Activated T-cell treated with anti-CD3 and anti-CD28 coated beads, Interleukin-2, amount 50 U/mL, for 48 hours (primary cell): ENCODE measurements at regions not wholly inside any gene's neighbourhood (a gene's known extent, or its start where the extent isn't known, plus 50 kb on each side); places are given as distances from the start of the nearest gene placed in this dataset.

Experiments used
- DNase-seq, 2 experiments: peaks; one replicate each; pipeline ENCODE4 v3.0.0-alpha.2; 2020

DNA sequence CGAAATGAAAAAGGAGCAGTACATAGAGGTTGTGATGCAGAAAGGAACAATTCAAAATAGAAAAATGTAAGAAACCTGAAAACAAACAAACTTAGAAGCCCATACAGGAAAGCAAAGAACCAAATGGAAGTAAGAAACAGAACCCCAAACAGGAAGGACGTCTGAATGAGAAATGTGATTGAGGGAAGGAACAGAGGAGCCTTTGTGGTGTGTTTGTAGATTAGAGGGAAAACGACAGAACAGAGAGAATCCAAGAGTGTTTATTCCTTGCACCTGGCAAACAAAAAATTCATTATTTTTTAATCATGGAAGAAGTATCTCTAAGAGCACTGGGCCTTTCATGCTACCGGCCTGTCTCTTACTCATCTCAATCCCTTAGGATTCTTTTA is 67.8 kb upstream of the ZSWIM6 start:
- no peak for DNase-seq

DNA sequence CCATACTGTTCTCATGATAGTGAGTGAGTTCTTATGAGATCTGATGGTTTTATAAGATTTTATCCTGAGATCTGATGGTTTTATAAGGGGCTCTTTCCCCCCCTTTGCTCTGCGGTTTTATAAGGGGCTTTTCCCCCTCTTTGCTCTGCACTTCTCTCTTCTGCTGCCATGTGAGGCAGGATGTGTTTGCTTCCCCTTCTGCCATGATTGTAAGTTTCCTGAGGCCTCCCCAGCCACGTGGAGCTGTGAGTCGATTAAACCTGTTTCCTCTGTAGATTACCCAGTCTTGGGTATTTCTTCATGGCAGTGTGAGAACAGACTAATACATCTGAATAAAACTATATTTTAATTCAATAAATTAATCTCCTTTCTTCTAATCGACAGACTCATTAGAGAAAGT is 64.9 kb upstream of the ZSWIM6 start:
- no peak for DNase-seq

DNA sequence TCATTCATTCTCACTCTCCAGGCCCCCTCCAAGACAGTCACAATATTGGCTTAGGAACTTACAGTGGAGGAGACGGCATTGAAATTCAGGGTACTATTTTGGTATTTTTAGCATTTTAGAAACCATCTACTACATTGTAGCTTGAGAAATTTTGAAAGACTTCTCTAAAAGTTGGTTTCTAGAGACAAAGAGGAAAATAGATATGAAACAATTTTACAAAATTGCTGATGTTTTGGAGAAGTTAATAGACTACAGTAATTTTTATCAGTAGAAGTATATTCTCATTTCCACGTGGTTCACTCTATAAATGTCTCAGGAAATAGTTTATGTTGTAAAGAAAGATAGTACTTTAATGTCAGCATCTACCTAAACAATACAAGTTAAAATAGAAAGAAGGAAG is 63.2 kb upstream of the ZSWIM6 start:
- no peak for DNase-seq

DNA sequence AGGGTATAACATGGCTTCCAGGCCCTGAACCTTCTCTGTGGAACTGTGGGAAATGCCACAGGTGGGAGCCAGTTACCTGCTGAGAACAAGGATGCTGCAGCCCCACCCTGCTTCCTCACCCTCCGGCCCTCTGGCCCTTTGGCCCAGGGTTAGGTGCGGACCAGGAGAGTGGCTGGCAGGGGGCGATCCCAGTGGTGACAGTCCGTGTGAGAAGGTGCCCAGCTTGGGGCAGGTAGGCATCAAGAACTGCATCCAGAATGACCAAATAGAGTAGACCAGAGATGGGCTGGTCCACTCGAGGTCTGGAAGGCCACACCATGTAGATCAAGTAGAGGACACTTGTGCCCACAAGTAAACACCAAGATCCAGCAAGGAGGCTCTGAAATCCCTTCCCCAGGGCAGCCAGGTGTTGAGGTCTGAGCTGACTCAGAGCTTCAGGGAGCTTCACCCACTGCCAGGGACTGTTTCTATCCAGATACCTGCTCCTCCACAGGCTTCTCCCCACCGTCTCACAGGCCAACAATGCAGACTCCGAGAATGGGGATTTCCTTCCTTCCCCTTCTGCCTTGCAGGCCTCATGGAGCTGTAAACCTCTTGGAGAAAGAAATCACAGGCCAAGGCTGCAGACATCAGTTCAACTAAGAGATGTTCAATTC is 61.4 kb upstream of the ZSWIM6 start:
- no peak for DNase-seq

DNA sequence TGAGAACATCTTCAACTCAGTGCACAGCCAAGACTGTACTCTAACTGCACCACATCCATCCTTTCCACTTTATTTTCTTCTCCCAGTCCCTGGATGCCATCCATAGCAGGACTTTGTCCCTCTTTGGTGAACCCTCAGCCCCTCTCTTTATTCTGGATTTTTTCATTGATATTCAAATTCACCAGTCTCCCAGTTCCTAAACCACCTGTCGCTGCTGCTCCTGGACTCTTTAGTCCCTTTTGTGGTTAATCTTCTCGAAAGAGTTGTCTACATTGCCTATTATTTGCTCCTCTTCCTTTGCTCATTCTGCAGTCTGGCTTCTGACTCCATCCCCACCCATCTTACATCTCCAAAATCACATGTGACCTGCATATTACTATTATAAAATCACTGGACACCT is 59.4 kb upstream of the ZSWIM6 start:
- DNase-seq = no peak

DNA sequence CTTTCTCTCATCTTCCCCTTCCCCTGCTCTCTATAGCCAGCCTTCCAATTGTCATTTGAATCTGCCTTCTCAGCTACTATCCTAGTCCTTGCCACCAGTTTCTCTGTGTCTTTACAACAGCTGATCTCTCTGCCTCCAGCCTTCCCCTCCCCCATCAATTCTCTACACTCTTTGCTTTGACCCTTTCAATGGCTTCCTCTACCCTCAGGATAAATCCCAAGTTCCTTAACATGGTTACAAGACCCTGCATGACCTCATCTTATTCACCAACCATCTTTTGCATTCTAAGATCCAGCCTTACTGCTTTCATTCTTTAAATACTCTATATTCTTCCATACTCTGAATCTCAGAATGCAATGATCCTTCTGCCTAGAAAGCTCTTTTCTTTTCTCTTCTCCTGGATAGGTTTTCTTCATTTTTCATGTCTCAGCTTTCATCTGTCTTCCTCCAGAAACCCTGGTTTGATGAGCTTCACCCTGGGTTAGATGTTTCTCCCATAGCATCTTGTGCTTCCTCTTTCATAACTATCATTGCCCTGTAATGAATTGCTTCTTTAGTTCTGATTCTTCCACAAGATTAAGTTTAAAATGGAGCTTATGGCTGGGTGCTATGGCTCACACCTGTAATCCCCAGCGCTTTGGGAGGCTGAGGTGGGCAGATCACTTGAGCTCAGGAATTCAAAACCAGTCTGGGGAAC is 58.6 kb upstream of the ZSWIM6 start:
- DNase-seq = no peak

DNA sequence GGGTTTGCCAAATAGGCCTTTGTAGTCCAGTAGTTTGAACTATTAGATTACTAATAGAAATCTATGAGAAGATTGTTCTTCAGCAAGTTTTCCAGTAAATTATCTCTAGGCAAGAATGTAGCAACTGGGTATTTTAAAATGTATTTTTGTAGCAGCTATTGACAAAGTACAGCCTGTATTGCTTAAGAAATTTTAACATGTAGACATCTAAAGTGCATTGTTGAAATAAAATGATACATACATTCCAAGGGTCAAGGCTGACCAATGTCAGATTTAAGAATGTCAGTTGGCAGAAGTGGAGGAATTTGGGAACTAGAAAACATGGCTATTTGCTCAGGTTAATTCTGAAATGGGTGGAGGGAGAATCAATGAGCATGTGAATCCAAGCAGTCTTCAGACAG is 57.5 kb upstream of the ZSWIM6 start:
- DNase-seq = no peak

DNA sequence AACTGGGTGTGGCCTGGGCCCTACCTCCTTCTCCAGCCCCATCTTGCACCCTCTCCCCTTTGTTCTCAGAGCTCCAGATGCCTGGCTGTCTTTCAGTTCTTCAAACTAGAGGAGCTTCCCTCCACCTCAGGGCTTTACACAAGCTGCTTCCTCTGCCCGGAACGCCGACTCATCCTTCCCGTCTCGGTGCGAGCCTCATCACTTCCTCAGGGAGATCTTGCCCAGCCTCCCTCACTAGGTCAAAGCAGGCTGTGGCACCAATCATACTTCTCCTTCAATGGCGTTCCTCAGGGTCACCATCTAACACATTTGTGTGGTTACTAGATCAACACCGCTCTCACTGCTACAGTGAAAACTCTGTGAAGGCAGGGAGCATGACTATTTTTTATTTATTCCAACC is 56.2 kb upstream of the ZSWIM6 start:
- DNase-seq = peak; percentile 47 to 60

DNA sequence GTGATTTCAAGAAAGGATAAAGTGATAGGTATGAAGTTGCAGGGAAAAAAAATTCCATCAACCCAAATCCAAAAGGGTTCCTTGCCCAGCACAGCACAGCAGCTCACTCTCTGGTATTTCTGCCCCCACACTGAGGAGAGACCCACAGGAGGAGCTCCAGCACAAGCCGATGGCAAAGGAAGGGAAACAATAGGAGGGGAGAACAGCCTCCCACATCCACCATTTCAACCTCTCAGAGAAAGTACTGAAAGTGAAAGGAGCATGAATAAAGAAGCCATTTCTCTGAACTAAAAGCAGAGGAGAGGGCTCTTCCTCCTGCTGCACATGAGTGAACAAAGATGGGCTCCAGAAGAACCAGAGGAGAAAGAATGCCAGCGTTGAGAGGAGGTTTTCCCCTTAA is 54.9 kb upstream of the ZSWIM6 start:
- peak in 1 of 2 experiments; percentile 27 for DNase-seq

DNA sequence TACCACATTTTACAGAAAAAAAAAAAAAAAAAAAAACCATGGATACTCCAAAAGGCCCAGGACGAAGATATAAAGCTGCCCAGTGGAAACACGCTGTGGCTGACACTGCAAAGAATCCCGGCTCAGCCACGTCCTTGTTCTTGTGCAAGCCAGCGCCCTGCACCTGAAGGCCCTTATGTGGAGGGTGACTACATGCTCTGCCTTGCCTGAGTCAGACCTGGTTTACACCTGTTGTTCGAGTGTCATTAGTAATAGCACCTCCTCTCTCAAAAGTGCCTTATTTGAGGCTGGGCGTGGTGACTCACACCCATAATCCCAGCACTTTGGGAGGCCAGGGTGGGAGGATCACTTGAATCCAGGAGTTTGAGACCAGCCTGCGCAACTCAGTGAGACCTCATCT is 54.3 kb upstream of the ZSWIM6 start:
- no peak for DNase-seq

DNA sequence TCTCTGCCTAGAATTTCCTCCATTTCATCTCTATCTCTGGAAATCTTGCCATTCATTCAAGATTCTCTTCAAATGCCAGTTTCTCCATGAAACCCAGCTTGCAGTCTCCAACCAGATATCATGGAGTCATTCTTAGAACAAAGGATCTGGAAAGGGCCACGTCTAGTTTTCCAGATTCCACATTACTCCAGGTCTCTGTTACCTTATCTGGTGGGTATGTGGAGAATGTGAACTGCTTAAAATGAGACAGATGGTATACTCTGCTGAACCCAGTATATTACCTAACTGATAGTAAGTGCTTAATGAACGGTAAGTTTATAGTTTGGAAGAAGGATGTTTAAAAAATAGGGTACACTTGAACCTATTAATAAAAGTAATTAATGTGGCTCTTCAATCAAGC is 52.3 kb upstream of the ZSWIM6 start:
- no peak for DNase-seq

DNA sequence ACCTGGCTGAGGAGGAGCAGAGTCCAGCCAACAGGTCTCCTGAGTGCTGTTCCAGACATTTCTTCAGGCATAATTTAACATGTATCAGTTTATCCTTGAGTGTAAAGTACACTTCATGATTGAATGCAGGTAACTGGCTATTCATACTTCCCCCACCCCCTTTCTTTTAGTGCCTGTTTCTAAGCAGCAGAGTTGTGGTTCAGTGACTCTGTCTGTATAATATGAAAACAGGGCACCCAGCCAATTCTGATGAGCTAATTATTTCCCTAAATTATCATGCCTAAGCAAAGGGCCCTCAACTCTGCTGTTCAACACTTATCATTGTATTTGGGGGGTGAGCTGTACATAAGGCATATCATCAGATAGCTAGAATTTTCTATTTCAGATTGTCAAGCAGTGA is 51.9 kb upstream of the ZSWIM6 start:
- no peak for DNase-seq

DNA sequence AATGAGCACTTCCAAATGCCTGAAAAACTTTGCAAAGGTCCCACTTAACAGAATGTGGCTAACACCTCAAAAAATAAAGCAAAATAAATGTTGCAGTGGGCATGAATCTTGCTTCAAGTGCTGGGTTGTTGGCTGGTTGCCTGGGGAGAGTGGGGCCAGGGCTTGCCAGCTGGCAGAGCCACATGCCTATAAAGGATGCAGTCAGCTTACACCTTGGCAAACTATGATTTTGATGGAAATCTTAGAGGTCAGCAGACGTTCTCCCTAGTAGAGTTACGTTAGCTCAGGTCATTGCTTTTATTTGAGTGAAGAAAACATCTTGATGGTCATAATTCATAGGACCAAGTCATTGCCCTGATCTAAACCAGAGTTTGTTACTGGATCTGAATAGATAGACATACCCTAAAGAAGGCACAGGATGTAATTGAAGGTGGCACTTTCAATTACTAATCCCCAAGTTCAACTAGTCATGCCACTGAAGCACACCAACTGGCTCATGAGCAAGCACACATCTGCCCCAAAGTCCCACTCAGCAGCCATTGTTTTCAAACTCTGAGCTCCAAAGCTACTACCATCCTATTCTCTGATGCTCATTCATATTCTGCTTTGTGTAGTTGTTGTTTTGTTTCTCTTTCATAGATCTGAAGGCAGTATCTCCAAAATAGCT is 51.2 kb upstream of the ZSWIM6 start:
- DNase-seq = no peak

DNA sequence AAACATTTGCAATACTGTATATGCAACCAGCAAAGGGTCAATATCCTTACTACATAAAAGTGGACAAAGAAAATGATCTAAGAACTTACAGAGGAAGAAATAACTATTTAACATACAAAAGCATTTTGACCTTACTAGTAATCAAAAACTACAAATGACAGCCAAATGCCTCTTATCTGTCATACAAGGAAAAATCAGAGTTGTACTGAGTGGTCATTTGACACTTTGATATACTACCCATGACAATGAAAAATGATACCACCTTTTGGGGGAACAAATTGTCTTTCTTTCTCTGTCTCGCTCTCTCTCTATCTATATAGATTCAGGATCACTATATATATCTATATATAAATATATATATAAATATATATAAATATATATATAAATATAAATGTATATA is 50.4 kb upstream of the ZSWIM6 start:
- DNase-seq = no peak
